ENCODE measurements at regions not wholly inside any gene's neighbourhood (a gene's known extent, or its start where the extent isn't known, plus 50 kb on each side); places are given as distances from the start of the nearest gene placed in this dataset.

GRCh38 chr15:35921046-35921445, 375.1 kb upstream of the DPH6 start:
- no peak for TF ChIP-seq EZH2phosphoT487 (IDR thresholded peaks at IDR 0.05; ENCODE audit: borderline replicate concordance, low read length)
- TF ChIP-seq, protein P1, sequence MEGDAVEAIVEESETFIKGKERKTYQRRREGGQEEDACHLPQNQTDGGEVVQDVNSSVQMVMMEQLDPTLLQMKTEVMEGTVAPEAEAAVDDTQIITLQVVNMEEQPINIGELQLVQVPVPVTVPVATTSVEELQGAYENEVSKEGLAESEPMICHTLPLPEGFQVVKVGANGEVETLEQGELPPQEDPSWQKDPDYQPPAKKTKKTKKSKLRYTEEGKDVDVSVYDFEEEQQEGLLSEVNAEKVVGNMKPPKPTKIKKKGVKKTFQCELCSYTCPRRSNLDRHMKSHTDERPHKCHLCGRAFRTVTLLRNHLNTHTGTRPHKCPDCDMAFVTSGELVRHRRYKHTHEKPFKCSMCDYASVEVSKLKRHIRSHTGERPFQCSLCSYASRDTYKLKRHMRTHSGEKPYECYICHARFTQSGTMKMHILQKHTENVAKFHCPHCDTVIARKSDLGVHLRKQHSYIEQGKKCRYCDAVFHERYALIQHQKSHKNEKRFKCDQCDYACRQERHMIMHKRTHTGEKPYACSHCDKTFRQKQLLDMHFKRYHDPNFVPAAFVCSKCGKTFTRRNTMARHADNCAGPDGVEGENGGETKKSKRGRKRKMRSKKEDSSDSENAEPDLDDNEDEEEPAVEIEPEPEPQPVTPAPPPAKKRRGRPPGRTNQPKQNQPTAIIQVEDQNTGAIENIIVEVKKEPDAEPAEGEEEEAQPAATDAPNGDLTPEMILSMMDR (IDR thresholded peaks at IDR 0.05; ENCODE audit: low read depth, low read length, poor library complexity, severe bottlenecking), result no peak
